AG04449 (cell line): ENCODE measurements at regions not wholly inside any gene's neighbourhood (a gene's known extent, or its start where the extent isn't known, plus 50 kb on each side); places are given as distances from the start of the nearest gene placed in this dataset.

ENCODE experiments used
- CTCF ChIA-PET: fragments of 350-600 bp; formaldehyde crosslinking; extraction: SDS; loops from one replicate; lab custom pipeline; 2021; ENCODE audit warnings: antibody characterized with exemption; lab: Yijun Ruan, JAX
- POLR2A ChIA-PET: fragments of 400-600, 350-600 bp; formaldehyde crosslinking; extraction: SDS; loops from one replicate; lab custom pipeline; 2020; ENCODE audit warnings: antibody characterized with exemption, inconsistent platforms; lab: Yijun Ruan, JAX
- DNase-seq: peaks from one replicate; pipeline ENCODE4 v3.0.0-alpha.2; 2010; ENCODE audit warnings: low read depth, low spot score
- H3K4me3 ChIP-seq: 2 replicates; pipeline ENCODE4 v1.5.1; 2011; ENCODE audit warnings: low read depth, mild to moderate bottlenecking, control low read depth, low read length
- CTCF ChIP-seq: IDR thresholded peaks from one replicate; pipeline ENCODE4 v1.5.1; 2011; ENCODE audit warnings: mild to moderate bottlenecking, moderate library complexity, low read length, control low read depth, inconsistent platforms; ENCODE audit not compliant: insufficient read depth; ENCODE audit errors: missing control alignments

- TF ChIP-seq CTCF, result no peak
- DNase-seq, result no peak
- no peak overlapping the region for H3K4me3 ChIP-seq
- ChIA-PET POLR2A (no interaction called here), CTCF (interaction anchor here (1.6 kb wide), 1 partner anchor 9 kb away, joined by 4 read pairs; no protein-coding TSS in a partner anchor)
Measured at GRCh38 chr20:20816969-20817755, 104.7 kb upstream of the RALGAPA2 start.

GRCh38 chr20:20815711-20816455 is 103.4 kb upstream of the RALGAPA2 start:
- DNase-seq, result no peak
- POLR2A ChIA-PET, result no interaction called here
- CTCF ChIA-PET, result no interaction called here
- H3K4me3 ChIP-seq, result no peak overlapping the region
- TF ChIP-seq CTCF, result no peak

GRCh38 chr20:20814685-20815084 is 102.2 kb upstream of the RALGAPA2 start:
- ChIA-PET POLR2A (no interaction called here), CTCF (no interaction called here)
- no peak overlapping the region for H3K4me3 ChIP-seq
- DNase-seq, result no peak
- TF ChIP-seq CTCF, result no peak

- no peak overlapping the region for H3K4me3 ChIP-seq
- ChIA-PET POLR2A (no interaction called here), CTCF (no interaction called here)
- TF ChIP-seq CTCF, result no peak
- DNase-seq, result no peak
Measured at GRCh38 chr20:20812136-20812535, 99.7 kb upstream of the RALGAPA2 start.

- CTCF ChIA-PET, result no interaction called here
Measured at GRCh38 chr20:20808016-20808415, 95.6 kb upstream of the RALGAPA2 start.

More at GRCh38 chr20:20808016-20808415, 95.6 kb upstream of the RALGAPA2 start:
- no peak overlapping the region for H3K4me3 ChIP-seq
- DNase-seq, result no peak
- POLR2A ChIA-PET, result no interaction called here
- TF ChIP-seq CTCF, result no peak
